Smooth muscle cell (in vitro differentiated cells): ENCODE measurements at regions not wholly inside any gene's neighbourhood (a gene's known extent, or its start where the extent isn't known, plus 50 kb on each side); places are given as distances from the start of the nearest gene placed in this dataset.

Experiments
- DNase-seq: peaks from one replicate; lab custom pipeline; 2025; ENCODE audit not compliant: unreplicated experiment; lab: John Stamatoyannopoulos, UW
- H2AFZ ChIP-seq: fragments of 200-600 bp; sonication (generic); 2 replicates; pipeline ENCODE4 v1.6.0; 2016; ENCODE audit warnings: antibody characterized with exemption, low read depth, mild to moderate bottlenecking
- H3F3A ChIP-seq: fragments of 200-600 bp; sonication (generic); 2 replicates; pipeline ENCODE4 v1.6.0; 2017; ENCODE audit warnings: antibody characterized with exemption, low read depth
- H3K27ac ChIP-seq: fragments of 200-600 bp; sonication (generic); 2 replicates; pipeline ENCODE4 v1.5.1; 2016; ENCODE audit warnings: low read depth, mild to moderate bottlenecking
- H3K27me3 ChIP-seq: fragments of 200-600 bp; sonication (generic); 2 replicates; pipeline ENCODE4 v1.6.1; 2016; ENCODE audit warnings: low read depth, mild to moderate bottlenecking
- H3K36me3 ChIP-seq: fragments of 200-600 bp; sonication (generic); 2 replicates; pipeline ENCODE4 v1.5.1; 2016; ENCODE audit warnings: low read depth
- H3K4me1 ChIP-seq: fragments of 200-600 bp; sonication (generic); 2 replicates; pipeline ENCODE4 v1.5.1; 2016; ENCODE audit warnings: low read depth
- H3K4me2 ChIP-seq: fragments of 200-600 bp; sonication (generic); 2 replicates; pipeline ENCODE4 v1.6.0; 2016; ENCODE audit warnings: mild to moderate bottlenecking
- H3K4me3 ChIP-seq: fragments of 200-600 bp; sonication (generic); 2 replicates; pipeline ENCODE4 v1.5.1; 2016; ENCODE audit warnings: mild to moderate bottlenecking
- H3K79me2 ChIP-seq: fragments of 200-600 bp; sonication (generic); 2 replicates; pipeline ENCODE4 v1.6.0; 2016; ENCODE audit warnings: low read depth, mild to moderate bottlenecking
- H3K9ac ChIP-seq: fragments of 200-600 bp; sonication (generic); 2 replicates; pipeline ENCODE4 v1.6.0; 2016; ENCODE audit warnings: low read depth
- H3K9me3 ChIP-seq: fragments of 200-600 bp; sonication (generic); replicated peaks from 2 replicates; pipeline ENCODE4 v1.5.1; 2016; ENCODE audit warnings: low read depth
- H4K20me1 ChIP-seq: fragments of 200-600 bp; sonication (generic); 2 replicates; pipeline ENCODE4 v1.6.0; 2016; ENCODE audit warnings: low read depth
- CTCF ChIP-seq: fragments of 200-600 bp; sonication (generic); IDR thresholded peaks from 2 replicates; pipeline ENCODE4 v1.5.1; 2017; ENCODE audit warnings: borderline replicate concordance, mild to moderate bottlenecking, antibody characterized with exemption; ENCODE audit not compliant: insufficient read depth, poor library complexity, severe bottlenecking
- WGBS: methylation state at CpG from one replicate; pipeline ENCODE4 v1.1.7; 2016; ENCODE audit warnings: low lambda C conversion rate; 5-methylcytosine and 5-hydroxymethylcytosine counted together

GRCh38 chr12:91667694-91668093 lies 478.0 kb downstream of the BTG1 start:
- 71% methylated on average over 2 of the region's 2 CpGs for WGBS
- Histone ChIP-seq H3K4me1 (no peaks in the 10 kb centered on the region), H3K9ac (no peak overlapping the region), H3K79me2 (no peaks in the 10 kb centered on the region), H3K4me3 (no peak overlapping the region), H3K27me3 (no peaks in the 10 kb centered on the region), H2AFZ (no peak overlapping the region), H3F3A (peaks cover 4% of the 10 kb centered on the region), H3K27ac (no peak overlapping the region), H3K36me3 (no peaks in the 10 kb centered on the region), H3K9me3 (no peaks in the 10 kb centered on the region), H4K20me1 (no peaks in the 10 kb centered on the region), H3K4me2 (no peak overlapping the region)
- no peak for TF ChIP-seq CTCF
- DNase-seq: no peak

GRCh38 chr12:91663744-91664143 lies 481.1 kb upstream of the DCN start:
- no peaks in the 10 kb centered on the region for H4K20me1 ChIP-seq
- no peak overlapping the region for H3K9ac ChIP-seq
- H3K27me3 ChIP-seq: no peaks in the 10 kb centered on the region
- no peak overlapping the region for H3K4me3 ChIP-seq
- no peaks in the 10 kb centered on the region for H3K4me1 ChIP-seq
- no peak for TF ChIP-seq CTCF
- H3K4me2 ChIP-seq: no peak overlapping the region
- H3K9me3 ChIP-seq: no peaks in the 10 kb centered on the region
- H3K79me2 ChIP-seq: no peaks in the 10 kb centered on the region
- no peak overlapping the region for H3K27ac ChIP-seq
- no peak for DNase-seq
- peaks cover 4% of the 10 kb centered on the region for H3F3A ChIP-seq
- no peaks in the 10 kb centered on the region for H3K36me3 ChIP-seq
- WGBS: 70% methylated on average over 4 of the region's 4 CpGs
- H2AFZ ChIP-seq: peak overlapping the region; percentile 59

GRCh38 chr12:91663310-91663709 lies 480.7 kb upstream of the DCN start:
- TF ChIP-seq CTCF: no peak
- no peaks in the 10 kb centered on the region for H3K79me2 ChIP-seq
- peaks cover 4% of the 10 kb centered on the region for H3F3A ChIP-seq
- peak overlapping the region; percentile 59 for H2AFZ ChIP-seq
- H3K4me1 ChIP-seq: no peaks in the 10 kb centered on the region
- no peak for DNase-seq
- no peak overlapping the region for H3K4me2 ChIP-seq
- H3K27me3 ChIP-seq: no peaks in the 10 kb centered on the region
- no peak overlapping the region for H3K9ac ChIP-seq
- no peak overlapping the region for H3K4me3 ChIP-seq
- H3K27ac ChIP-seq: no peak overlapping the region
- WGBS: 92% methylated on average over 4 of the region's 4 CpGs
- H4K20me1 ChIP-seq: no peaks in the 10 kb centered on the region
- no peaks in the 10 kb centered on the region for H3K9me3 ChIP-seq
- no peaks in the 10 kb centered on the region for H3K36me3 ChIP-seq

GRCh38 chr12:91662021-91662420 lies 479.4 kb upstream of the DCN start:
- 94% methylated on average over 1 of the region's 1 CpG for WGBS
- Histone ChIP-seq H3K4me1 (no peaks in the 10 kb centered on the region), H3K36me3 (no peaks in the 10 kb centered on the region), H3K4me3 (no peak overlapping the region), H3K4me2 (no peak overlapping the region), H4K20me1 (no peaks in the 10 kb centered on the region), H3K9ac (no peak overlapping the region), H3K79me2 (no peaks in the 10 kb centered on the region), H3K27me3 (no peaks in the 10 kb centered on the region), H2AFZ (peak overlapping the region; percentile 59), H3F3A (peaks cover 4% of the 10 kb centered on the region), H3K27ac (no peak overlapping the region), H3K9me3 (no peaks in the 10 kb centered on the region)
- DNase-seq: no peak
- TF ChIP-seq CTCF: no peak
